ENCODE measurements at regions not wholly inside any gene's neighbourhood (a gene's known extent, or its start where the extent isn't known, plus 50 kb on each side); places are given as distances from the start of the nearest gene placed in this dataset.

GRCh38 chr1:65658122-65658521 lies 134.6 kb upstream of the PDE4B start:
- H4K20me1 ChIP-seq (ENCODE audit: insufficient read depth, low read length), result no peaks in the 10 kb centered on the region
- no peak for DNase-seq
- no peak overlapping the region for H3K9ac ChIP-seq (ENCODE audit: low read length)
- H3K79me2 ChIP-seq (ENCODE audit: low read length), result no peaks in the 10 kb centered on the region
- no peaks in the 10 kb centered on the region for H3K9me3 ChIP-seq (replicated peaks; ENCODE audit: insufficient read depth, low read length)
- no peaks in the 10 kb centered on the region for H3K4me1 ChIP-seq (ENCODE audit: low read length)
- no peak overlapping the region for H3K27ac ChIP-seq (ENCODE audit: low read length)
- H3K4me2 ChIP-seq (ENCODE audit: low read depth, low read length), result no peak overlapping the region
- H3K9me2 ChIP-seq (replicated peaks; ENCODE audit: insufficient read depth, low read length), result no peaks in the 10 kb centered on the region
- H3K27me3 ChIP-seq (replicated peaks; ENCODE audit: insufficient read depth, low read length), result no peaks in the 10 kb centered on the region
- no peak overlapping the region for H2AFZ ChIP-seq (ENCODE audit: low read length)
- no peaks in the 10 kb centered on the region for H3K36me3 ChIP-seq (replicated peaks; ENCODE audit: insufficient read depth, low read length)
- TF ChIP-seq EZH2phosphoT487 (IDR thresholded peaks at IDR 0.05; ENCODE audit: low read length) (no peak), EZH2 (optimal IDR thresholded peaks at IDR 0.05; ENCODE audit: low read depth, low read length) (no peak), CTCF (IDR thresholded peaks at IDR 0.05; ENCODE audit: low read length) (no peak)
- no peak overlapping the region for H3K4me3 ChIP-seq (ENCODE audit: low read length)
- no peaks in the 10 kb centered on the region for H3F3A ChIP-seq (ENCODE audit: insufficient read depth, low read length)

- Histone ChIP-seq H3K4me2 (ENCODE audit: low read depth, low read length) (no peak overlapping the region), H3K9me3 (replicated peaks; ENCODE audit: insufficient read depth, low read length) (no peaks in the 10 kb centered on the region), H3K4me1 (ENCODE audit: low read length) (no peaks in the 10 kb centered on the region), H3K9me2 (replicated peaks; ENCODE audit: insufficient read depth, low read length) (no peaks in the 10 kb centered on the region), H3K4me3 (ENCODE audit: low read length) (no peak overlapping the region), H3K36me3 (replicated peaks; ENCODE audit: insufficient read depth, low read length) (no peaks in the 10 kb centered on the region), H3K9ac (ENCODE audit: low read length) (no peak overlapping the region), H3F3A (ENCODE audit: insufficient read depth, low read length) (no peaks in the 10 kb centered on the region), H4K20me1 (ENCODE audit: insufficient read depth, low read length) (no peaks in the 10 kb centered on the region), H2AFZ (ENCODE audit: low read length) (no peak overlapping the region), H3K27me3 (replicated peaks; ENCODE audit: insufficient read depth, low read length) (no peaks in the 10 kb centered on the region), H3K27ac (ENCODE audit: low read length) (no peak overlapping the region), H3K79me2 (ENCODE audit: low read length) (no peaks in the 10 kb centered on the region)
- DNase-seq, result no peak
- no peak for TF ChIP-seq CTCF (IDR thresholded peaks at IDR 0.05; ENCODE audit: low read length)
- no peak for TF ChIP-seq EZH2 (optimal IDR thresholded peaks at IDR 0.05; ENCODE audit: low read depth, low read length)
- no peak for TF ChIP-seq EZH2phosphoT487 (IDR thresholded peaks at IDR 0.05; ENCODE audit: low read length)
These were observed 124.3 kb upstream of the PDE4B start for GRCh38 chr1:65668368-65668767.

GRCh38 chr1:65670518-65670917 lies 122.2 kb upstream of the PDE4B start:
- Histone ChIP-seq H2AFZ (ENCODE audit: low read length) (no peak overlapping the region), H3K4me2 (ENCODE audit: low read depth, low read length) (no peak overlapping the region), H3K4me3 (ENCODE audit: low read length) (no peak overlapping the region), H3K9me2 (replicated peaks; ENCODE audit: insufficient read depth, low read length) (no peaks in the 10 kb centered on the region), H3K27me3 (replicated peaks; ENCODE audit: insufficient read depth, low read length) (no peaks in the 10 kb centered on the region), H3K79me2 (ENCODE audit: low read length) (no peaks in the 10 kb centered on the region), H4K20me1 (ENCODE audit: insufficient read depth, low read length) (no peaks in the 10 kb centered on the region), H3F3A (ENCODE audit: insufficient read depth, low read length) (no peaks in the 10 kb centered on the region), H3K9me3 (replicated peaks; ENCODE audit: insufficient read depth, low read length) (no peaks in the 10 kb centered on the region), H3K36me3 (replicated peaks; ENCODE audit: insufficient read depth, low read length) (no peaks in the 10 kb centered on the region), H3K9ac (ENCODE audit: low read length) (no peak overlapping the region), H3K27ac (ENCODE audit: low read length) (no peak overlapping the region), H3K4me1 (ENCODE audit: low read length) (no peaks in the 10 kb centered on the region)
- TF ChIP-seq EZH2 (optimal IDR thresholded peaks at IDR 0.05; ENCODE audit: low read depth, low read length) (no peak), EZH2phosphoT487 (IDR thresholded peaks at IDR 0.05; ENCODE audit: low read length) (no peak), CTCF (IDR thresholded peaks at IDR 0.05; ENCODE audit: low read length) (no peak)
- DNase-seq, result no peak

All from MM.1S (cell line).